HG03432 (cell line): ENCODE measurements at regions not wholly inside any gene's neighbourhood (a gene's known extent, or its start where the extent isn't known, plus 50 kb on each side); places are given as distances from the start of the nearest gene placed in this dataset.

Experiments
- ATAC-seq: cut with Tn5 transposase; IDR thresholded peaks from one replicate; pipeline ENCODE4 v1.9.1; 2021; ENCODE audit warnings: mild to moderate bottlenecking, moderate library complexity; ENCODE audit not compliant: unreplicated experiment

DNA sequence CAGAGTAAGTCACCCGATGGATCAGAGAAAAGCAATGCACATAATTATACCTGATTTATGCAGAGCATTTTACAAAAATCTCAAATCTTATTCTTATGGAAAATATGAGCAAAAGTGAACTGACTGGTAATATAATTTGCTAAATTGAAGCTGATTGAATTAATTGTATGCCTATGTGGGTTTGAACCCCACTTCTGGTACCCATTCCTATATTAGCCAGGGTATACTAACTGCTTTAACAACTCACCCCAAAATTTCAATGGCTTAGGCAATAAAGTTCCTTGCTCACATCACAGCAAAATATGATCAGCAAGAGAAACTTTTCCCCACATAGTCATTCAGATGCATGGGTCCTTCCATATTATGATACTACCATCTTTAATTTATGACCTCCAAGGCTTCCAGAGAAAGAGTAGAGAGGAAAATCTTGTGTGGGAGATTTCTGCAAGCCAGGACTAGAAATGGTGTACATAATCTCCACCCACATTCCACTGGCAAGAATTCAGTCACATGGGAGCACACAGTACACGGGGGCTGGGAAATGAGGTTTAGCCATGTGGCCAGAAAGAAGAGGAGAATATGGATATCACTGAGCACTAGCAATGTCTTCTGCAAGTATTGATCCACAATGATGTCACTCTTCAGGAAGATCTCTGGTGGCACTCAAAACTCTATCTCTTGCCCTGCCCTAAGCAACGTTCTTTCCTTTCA is 640.7 kb downstream of the BCOR start:
- no peak for ATAC-seq

GRCh38 chrX:39458779-39459178 is 639.0 kb downstream of the BCOR start:
- no peak for ATAC-seq

DNA sequence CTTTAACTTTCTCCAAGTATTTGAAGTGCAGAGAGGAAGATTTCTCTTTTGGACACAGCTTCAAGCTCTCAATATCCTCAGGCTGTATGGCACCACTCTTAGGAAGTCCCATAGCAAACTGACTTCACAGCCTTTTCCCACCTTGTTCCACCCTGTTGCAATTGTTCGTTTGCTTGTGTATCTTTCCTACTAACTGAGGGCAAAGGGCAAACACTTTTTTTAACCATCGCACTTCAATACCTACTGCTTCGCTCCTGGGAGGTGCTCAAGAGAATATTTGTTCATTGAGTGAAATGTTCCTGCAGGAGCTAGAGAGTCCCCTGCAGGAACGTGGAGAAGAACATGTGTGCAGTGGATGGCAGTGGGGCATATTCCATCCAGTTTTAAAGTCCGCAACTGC is 638.6 kb downstream of the BCOR start:
- no peak for ATAC-seq

DNA sequence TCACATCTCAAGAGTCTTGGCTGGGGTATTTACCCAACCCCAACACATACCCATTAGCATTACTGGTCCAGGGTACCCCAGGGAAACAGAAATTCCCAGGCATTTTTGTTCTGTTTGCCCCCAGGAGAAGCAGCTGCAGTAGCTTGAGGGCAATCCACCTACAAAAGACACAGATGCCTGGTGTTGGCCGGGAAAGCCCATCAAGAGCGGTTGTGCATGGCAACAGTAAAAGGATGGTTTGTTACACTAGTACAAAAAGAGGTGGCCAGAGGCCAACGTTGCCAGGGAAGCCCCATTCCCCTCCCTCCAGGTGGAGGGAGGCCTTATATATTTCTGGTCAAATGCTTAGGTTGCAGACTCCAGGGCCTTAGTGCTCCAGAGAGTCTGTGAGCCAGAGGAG is 637.8 kb downstream of the BCOR start:
- ATAC-seq: no peak

DNA sequence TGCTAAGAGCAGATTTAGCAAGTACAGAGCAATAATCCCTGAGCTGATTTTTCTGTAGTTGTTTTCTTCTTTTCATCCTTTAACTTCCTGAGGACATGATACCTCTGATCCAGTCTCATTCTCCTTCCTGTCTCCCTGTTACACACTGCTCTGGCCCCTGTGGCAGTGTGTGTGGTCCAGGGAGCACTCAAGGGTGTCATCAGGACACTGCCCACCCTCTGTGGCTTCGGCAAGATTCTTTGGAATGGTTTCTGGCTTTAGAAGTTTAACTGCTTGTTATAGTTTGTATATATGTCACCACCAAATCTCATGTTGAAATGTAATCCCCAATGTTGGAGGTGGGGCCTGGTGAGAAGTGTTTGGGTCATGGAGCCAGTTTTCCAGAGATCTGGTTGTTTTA is 637.3 kb downstream of the BCOR start:
- ATAC-seq: no peak

DNA sequence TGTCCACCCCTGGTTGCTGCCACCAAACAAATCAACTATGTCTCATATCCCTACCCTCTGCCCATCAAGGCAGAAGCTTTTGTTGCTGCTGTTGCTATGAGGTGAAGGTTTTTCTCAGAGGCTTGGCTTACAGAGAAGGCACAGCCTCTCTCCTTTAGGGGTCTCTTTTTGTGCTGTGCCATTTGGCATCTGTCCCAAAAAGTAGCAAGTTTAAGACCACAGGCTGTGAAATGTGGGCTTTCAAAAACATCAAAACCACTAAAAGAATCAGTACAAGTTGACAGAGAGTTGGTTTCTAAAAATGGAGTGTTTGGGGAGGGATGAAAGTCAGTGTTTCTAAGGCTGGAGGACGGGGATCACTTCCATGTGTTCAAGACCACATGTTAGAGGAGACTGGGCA is 634.9 kb downstream of the BCOR start:
- ATAC-seq: no peak

- ATAC-seq: no peak
Observed at GRCh38 chrX:39464253-39464652, 633.5 kb downstream of the BCOR start.

DNA sequence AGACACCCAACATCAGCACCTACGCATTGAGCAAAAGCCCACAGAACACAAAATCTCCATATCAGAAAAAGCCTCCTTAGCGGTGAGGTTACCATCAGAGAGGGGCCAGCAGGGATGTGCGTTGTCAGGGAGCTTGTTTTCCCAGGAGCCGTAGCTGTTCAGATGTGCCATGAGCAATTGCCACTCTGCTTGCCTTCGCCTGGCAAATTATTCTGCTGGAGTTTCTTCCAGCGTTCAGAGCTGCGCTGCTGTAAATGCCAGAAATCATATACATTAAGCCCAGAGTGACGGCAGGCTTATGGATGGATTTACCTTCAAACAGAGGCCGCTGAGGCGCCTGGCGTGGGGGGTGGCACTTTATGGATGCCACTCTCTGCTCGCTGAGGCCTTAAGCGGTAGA is 632.3 kb downstream of the BCOR start:
- no peak for ATAC-seq

- ATAC-seq: no peak
Observed at GRCh38 chrX:39465906-39466305, 631.9 kb downstream of the BCOR start.

- ATAC-seq: no peak
Observed at GRCh38 chrX:39469126-39469525, 628.6 kb downstream of the BCOR start.

GRCh38 chrX:39470588-39471407 is 627.0 kb downstream of the BCOR start:
- ATAC-seq: no peak

DNA sequence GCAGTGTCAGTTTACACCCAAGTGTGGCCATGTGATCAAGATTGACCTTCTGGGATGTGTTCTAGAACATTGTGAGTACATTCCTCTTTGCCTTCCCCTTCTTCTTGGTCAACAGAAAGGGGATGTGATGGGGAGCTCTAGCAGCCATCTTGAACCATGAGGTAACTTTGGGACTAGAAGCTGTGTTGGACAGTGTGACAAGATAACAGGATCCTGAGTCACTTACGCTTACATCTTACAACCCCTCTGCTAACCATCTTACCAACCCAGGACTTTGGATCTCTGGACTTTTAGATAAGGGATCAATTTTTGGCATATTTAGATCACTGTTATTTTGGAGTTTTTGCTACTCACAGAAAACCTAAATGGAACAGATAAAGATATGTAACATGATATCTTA is 625.6 kb downstream of the BCOR start:
- ATAC-seq: no peak

- ATAC-seq: no peak
Observed at GRCh38 chrX:39473812-39474211, 623.9 kb downstream of the BCOR start.

DNA sequence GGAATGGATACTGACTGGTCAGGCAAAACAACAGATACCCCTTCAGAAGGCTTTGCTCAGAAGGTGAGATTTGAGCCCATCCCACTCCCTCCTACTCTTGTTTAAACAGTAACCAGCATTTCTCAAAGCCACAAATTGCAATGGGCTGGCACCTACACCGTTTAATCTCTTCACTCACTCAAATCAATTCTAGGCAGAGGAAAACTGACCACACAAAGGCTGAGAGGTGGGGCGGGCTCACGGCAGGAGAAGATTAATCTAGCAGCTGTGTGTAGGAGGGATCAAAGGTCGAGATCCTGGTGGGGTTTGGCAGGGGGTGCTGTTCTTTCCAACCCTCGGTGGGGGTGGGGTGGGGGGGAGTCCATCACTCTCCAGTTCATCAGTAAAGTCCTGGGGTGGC is 622.4 kb downstream of the BCOR start:
- ATAC-seq: no peak

- ATAC-seq: no peak
Observed at GRCh38 chrX:39476604-39477021, 621.1 kb downstream of the BCOR start.

DNA sequence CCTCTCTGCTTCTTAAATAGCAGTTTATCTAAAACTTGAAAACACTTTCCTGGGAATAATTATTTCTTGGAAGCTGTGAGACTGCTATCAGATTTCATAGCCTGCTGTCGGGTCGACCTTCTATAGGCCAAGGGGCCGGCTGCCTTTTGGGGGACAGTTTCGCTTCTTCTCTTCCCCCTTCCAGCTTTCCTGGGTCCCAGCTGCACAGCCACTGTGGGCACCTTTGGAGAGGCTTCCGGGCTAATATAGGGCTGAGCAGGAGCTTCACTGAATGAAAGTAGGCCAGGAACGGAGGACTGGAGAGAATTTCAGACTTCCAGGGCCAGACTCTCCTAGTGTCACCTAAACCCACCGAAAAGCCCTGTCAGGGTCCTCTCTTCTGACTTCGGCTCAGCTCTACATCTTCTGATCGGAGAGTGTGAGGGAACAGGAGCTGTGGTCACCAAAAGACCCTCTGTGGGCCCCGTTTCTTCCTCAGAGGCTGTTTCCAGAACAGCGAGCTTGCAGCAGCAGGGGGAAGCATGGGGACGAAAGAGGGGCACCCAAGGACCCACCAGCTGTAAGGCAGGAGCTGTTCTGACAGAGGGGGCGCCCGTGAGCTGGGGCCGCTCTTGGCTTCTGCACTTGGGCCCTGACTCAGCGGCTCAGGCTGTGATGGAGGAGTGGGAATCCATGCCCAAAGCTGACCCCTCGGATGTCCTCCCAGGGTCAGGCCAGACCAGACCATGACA is 620.6 kb downstream of the BCOR start:
- ATAC-seq: no peak

DNA sequence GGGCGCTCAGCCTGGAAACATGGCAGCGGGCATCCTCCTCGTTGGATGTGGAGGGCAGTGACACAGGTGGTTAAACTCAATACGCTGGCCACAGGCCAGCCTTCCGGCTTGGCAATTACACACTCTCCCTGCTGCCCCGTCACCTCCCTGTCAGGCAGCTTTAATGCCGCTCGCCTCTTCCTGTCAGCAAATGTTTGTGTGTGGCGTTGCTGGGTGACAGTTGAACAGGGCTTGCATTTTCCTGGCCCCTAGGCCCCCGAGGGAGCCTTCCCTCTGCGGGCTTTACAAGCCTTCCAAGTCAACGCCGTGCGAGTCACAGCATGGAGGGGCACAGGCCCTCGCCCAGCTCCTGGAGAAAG is 620.0 kb downstream of the BCOR start:
- ATAC-seq: no peak

DNA sequence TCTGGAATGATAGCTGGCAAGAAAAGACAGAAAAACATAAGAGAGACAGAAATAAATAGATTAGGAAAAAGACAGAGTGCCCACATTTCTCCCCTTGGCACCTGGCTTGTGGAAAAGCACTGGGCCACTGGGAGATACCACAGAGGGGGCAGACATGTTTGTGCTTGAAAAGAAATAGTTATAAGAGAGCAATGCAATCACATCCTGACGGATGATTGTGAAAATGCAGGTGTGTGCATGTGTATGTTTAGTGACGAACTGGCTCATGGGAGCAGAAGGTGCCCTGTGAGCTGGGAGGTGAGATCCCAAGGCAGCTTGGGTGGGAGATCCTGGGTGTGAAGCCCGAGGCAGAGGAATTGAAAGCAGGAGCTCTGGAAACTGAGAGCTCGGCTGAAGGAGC is 617.9 kb downstream of the BCOR start:
- ATAC-seq: no peak

GRCh38 chrX:39480963-39481362 is 616.8 kb downstream of the BCOR start:
- no peak for ATAC-seq

GRCh38 chrX:39481621-39482020 is 616.1 kb downstream of the BCOR start:
- no peak for ATAC-seq

DNA sequence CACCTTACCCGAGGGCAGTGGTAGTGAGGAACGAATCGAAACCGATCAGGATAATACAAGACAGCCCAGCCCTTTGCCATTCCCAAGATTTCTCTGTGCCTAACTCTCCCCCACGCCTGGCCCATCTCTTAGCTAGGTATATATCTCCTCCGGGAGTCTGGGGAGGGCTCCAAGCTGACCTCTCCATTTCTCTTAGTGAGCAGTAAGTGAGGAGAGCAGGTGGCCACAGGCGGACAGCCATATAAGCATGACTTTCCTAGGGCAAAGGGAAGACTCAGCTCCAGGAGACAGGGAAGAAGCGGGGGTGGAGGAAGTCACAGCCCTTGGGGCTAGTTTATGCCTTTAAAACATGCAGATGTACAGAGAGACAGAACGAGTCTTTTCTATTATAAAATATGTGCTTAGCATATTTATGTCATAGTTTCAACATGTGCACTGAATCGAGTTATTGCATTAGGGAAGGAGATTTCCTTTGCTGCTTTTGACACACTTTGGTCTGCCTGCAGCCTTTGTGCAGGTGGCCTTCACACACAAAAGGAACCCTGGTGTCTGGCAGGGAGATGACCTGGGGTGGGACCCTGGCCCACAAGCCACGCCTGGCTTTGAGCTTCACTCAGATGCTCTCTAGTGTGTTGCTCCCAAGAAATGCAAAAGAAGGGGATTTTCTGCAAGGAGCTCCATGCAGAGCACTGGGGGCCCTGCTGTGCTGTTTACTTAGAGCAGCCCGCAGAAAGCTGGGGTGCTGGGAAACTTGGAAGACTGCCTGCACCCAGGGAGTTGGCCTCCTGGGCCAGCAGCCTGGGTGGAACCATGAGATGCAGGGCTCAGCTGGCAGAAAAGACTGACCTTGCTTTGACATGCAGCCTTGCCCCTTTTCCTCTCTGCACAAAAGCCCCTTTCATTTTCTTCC is 613.3 kb downstream of the BCOR start:
- ATAC-seq: no peak
